ENCODE measurements at regions not wholly inside any gene's neighbourhood (a gene's known extent, or its start where the extent isn't known, plus 50 kb on each side); places are given as distances from the start of the nearest gene placed in this dataset.
A peak's percentile ranks its signal among the peaks of the same experiment; 100 is the strongest.

GRCh38 chr2:15703365-15703869, 111.7 kb downstream of the DDX1 start:
- no CpG with 5 or more reads among the region's 1 CpG for WGBS (ENCODE audit: insufficient coverage, low coverage, low lambda C conversion rate, missing lambda C conversion rate)
- Histone ChIP-seq H3K9me3 (no peaks in the 10 kb centered on the region), H3K4me3 (no peak overlapping the region), H3K36me3 (no peaks in the 10 kb centered on the region), H3K27ac (no peak overlapping the region), H3K27me3 (no peaks in the 10 kb centered on the region), H3K4me1 (no peaks in the 10 kb centered on the region)
- no peak for ATAC-seq
- intact Hi-C loops (cut with DNase I): no loop called here
- no peak for DNase-seq
- TF ChIP-seq CTCF (IDR thresholded peaks at IDR 0.05) (no peak), POLR2A (IDR thresholded peaks at IDR 0.05) (no peak)

GRCh38 chr2:15704086-15704787, 112.6 kb downstream of the DDX1 start:
- intact Hi-C loops (cut with DNase I): no loop called here
- 33% methylated on average over 2 of the region's 2 CpGs for WGBS (ENCODE audit: insufficient coverage, low coverage, low lambda C conversion rate, missing lambda C conversion rate)
- TF ChIP-seq CTCF (IDR thresholded peaks at IDR 0.05): no peak
- no peak for TF ChIP-seq POLR2A (IDR thresholded peaks at IDR 0.05)
- no peak overlapping the region for H3K4me3 ChIP-seq
- no peaks in the 10 kb centered on the region for H3K4me1 ChIP-seq
- H3K36me3 ChIP-seq: no peaks in the 10 kb centered on the region
- no peaks in the 10 kb centered on the region for H3K27me3 ChIP-seq
- no peak for DNase-seq
- ATAC-seq: peak; percentile 42 to 69 (median 48)
- H3K27ac ChIP-seq: peak overlapping the region in 1 of 3 donors; percentile 24
- no peaks in the 10 kb centered on the region for H3K9me3 ChIP-seq

DNA sequence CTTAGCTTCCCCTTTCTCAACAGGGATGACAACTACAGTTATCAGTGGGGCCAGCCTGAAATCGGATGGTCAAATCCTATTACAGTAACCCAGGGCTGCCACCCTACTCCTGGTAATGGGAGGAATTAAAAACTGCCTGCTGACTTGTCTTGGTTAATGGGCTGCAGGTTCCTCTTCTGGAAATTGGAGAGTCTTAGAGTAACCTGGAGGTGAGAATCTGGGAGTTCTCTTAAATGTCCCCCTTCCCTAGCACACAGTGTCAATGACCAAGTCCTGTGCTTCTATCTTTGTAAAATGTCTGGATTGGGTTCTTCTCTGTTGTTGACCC, 113.1 kb downstream of the DDX1 start:
- Histone ChIP-seq H3K4me1 (no peaks in the 10 kb centered on the region), H3K27ac (no peak overlapping the region), H3K27me3 (no peaks in the 10 kb centered on the region), H3K9me3 (no peaks in the 10 kb centered on the region), H3K4me3 (no peak overlapping the region), H3K36me3 (no peaks in the 10 kb centered on the region)
- ATAC-seq (no peak), DNase-seq (no peak)
- TF ChIP-seq CTCF (IDR thresholded peaks at IDR 0.05) (no peak), POLR2A (IDR thresholded peaks at IDR 0.05) (no peak)
- intact Hi-C loops (cut with DNase I): no loop called here
- 67% methylated on average over 1 of the region's 1 CpG for WGBS (ENCODE audit: insufficient coverage, low coverage, low lambda C conversion rate, missing lambda C conversion rate)

DNA sequence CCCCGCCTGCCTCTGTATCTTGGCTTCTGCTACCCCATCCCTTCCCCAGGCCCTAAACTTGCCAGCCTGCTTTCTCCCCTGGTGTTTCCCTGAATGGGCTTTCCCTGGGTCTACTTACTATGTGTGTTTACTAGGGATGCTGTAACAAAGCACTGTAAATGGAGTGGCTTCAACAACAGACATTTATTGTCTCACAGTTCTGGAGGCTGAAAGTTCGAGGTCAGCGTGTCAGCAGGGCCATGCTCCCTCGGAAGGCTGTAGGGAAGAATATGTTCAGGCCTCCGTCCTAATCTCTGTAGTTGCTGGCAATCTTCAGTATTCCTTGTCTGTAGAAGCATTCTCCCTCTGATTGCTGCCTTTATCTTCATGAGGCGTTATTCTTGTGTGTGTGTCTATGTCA, 113.6 kb downstream of the DDX1 start:
- no peak for DNase-seq
- intact Hi-C loops (cut with DNase I): no loop called here
- H3K4me1 ChIP-seq: no peaks in the 10 kb centered on the region
- WGBS (ENCODE audit: insufficient coverage, low coverage, low lambda C conversion rate, missing lambda C conversion rate): 80% methylated on average over 6 of the region's 6 CpGs
- H3K36me3 ChIP-seq: no peaks in the 10 kb centered on the region
- no peaks in the 10 kb centered on the region for H3K27me3 ChIP-seq
- TF ChIP-seq POLR2A (IDR thresholded peaks at IDR 0.05) (no peak), CTCF (IDR thresholded peaks at IDR 0.05) (no peak)
- H3K27ac ChIP-seq: no peak overlapping the region
- H3K4me3 ChIP-seq: no peak overlapping the region
- no peaks in the 10 kb centered on the region for H3K9me3 ChIP-seq
- no peak for ATAC-seq

All from right lobe of liver (tissue), 6 donors.